Frontal cortex (tissue), 3 donors: ENCODE measurements at regions not wholly inside any gene's neighbourhood (a gene's known extent, or its start where the extent isn't known, plus 50 kb on each side); places are given as distances from the start of the nearest gene placed in this dataset.

Experiments
- DNase-seq, 2 donors: peaks; one replicate each; pipeline ENCODE4 v3.0.0; 2012; ENCODE audit warnings: low spot score in 2 of 2
- FAIRE-seq: peaks from 2 replicates; lab custom pipeline; 2012; peaks lifted over from hg19 to GRCh38; lab: Jason Lieb, UNC
- donor health status: control.
- donor health status: control.
- donor health status: control.

- DNase-seq, result no peak
- FAIRE-seq, result no peak
Observed at GRCh38 chr12:4223273-4223845, 50.2 kb upstream of the CCND2 start.

DNA sequence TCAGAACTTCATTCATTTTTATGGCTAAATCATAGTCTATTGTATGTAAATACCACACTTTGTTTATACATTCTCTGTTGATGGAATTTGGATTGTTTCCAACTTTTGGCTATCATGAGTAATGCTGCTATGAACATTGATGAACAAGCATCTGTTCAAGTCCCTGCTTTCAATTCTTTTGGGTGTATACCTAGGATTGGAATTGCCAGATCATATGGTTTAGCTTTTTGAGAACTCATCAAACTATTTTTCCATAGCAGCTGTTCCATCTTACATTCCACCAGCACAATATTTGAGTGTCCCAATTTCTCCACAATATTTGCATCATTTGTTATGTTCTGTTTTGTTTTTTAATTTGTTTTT lies 52.3 kb upstream of the CCND2 start:
- no peak for FAIRE-seq
- no peak for DNase-seq

GRCh38 chr12:4220536-4221257 lies 52.9 kb upstream of the CCND2 start:
- FAIRE-seq, result no peak

DNA sequence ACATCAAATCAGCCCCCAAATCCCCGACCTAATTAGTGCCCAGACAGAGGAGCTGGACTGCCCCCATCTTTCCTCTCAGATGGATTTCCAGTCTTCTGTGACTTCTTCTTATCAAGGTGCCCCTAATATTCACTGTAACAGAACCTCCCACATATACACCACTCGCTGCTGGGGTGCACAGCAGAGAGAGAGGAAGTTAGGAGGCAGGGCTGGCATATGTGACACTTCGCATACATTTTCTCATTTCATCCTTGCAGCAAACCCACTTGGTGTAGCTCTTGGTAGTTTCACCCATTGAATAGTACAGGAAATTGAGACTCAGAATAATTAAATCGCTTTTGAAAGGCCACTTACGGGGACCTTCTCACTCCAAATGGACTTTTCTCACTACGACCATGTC lies 56.5 kb upstream of the CCND2 start:
- no peak for DNase-seq
- no peak for FAIRE-seq

More at GRCh38 chr12:4220536-4221257, 52.9 kb upstream of the CCND2 start:
- no peak for DNase-seq

- DNase-seq (no peak), FAIRE-seq (no peak)
Observed at GRCh38 chr12:4216187-4216927, 57.2 kb upstream of the CCND2 start.

DNA sequence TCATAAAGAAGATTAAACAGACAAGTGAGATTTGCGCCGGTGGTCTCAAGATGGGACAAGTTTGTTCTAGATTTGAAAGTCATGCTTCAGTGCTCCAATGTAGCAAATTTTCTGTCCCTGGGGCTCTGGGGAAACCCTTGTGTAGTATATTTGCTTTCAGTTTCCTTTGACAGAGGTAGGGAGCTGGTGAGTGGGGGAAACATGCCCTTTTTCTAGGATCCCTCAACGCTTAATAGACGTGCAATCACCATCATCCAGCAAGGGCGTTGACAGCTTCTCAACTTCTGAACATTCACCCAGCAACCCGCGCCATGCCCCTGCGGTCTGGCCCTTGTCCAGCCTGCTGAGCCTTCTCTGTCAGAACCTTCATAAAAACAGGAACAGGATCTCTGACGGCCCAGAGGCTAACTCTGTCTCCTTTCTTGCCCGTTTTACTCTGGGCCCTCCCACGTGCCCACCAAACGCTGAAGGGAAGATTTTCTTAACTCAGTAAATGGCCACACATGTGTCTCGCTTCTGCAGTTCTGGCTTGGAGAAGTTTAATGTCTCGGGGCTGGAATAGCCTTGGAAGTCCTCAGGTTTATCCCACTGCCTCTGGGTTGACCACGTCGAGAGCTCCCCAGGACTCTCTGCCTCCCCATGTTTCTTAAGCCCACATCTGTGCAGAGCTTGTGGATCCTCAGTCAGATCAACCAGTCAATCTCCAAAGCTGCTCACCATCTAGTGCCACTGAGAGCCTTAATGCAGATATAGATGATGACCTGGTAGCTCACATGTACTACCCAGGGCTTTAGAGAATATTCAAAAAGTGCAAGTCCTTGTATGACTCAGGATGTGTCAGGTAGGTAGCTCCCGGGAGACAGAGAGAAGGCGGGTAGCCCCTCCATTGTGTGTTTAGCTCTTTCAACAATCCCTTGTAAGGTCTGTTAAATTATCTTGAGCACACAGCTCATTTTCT lies 58.1 kb upstream of the CCND2 start:
- DNase-seq, result no peak

DNA sequence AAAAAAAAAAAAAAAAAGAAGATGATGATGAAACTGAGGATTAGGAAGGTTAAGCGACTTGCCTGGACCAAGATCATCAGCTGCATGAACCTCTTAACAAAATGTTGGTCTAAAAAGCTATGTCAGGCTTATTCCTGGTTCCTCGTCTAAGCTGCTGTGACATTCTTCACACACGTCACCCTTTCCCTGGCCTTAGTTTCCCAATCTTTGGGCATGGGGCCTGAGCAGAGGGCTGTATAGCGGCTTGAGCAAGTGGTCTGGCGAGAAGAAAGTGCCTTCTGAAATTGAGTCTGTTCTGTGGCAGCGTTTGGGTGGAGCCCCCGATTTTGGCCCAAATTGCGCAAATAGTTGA lies 58.7 kb upstream of the CCND2 start:
- DNase-seq (no peak), FAIRE-seq (no peak)

More for the DNA sequence above, 58.1 kb upstream of the CCND2 start:
- FAIRE-seq, result no peak

DNA sequence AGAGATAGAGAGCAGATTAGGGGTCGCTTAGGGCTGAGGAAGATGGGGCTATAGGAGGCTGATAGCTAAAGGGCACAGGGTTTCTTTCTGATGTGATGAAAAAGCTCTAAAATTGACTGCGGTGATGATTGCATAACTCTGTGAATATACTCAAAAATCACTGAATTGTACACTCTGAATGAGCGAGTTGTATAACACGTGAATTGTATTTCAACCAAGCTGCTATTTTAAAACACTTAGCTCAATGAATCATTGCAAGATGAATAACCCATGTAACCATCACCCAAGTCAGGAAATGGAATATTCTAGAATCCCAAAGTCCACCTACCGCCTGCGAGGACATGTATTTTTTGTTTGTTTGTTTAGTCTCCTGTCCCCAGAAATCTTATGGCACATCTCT lies 60.1 kb upstream of the CCND2 start:
- DNase-seq (no peak), FAIRE-seq (no peak)

- FAIRE-seq (no peak), DNase-seq (no peak)
Observed at GRCh38 chr12:4212845-4213244, 60.7 kb upstream of the CCND2 start.

GRCh38 chr12:4211372-4211771 lies 62.2 kb upstream of the CCND2 start:
- DNase-seq, result no peak
- FAIRE-seq, result no peak

DNA sequence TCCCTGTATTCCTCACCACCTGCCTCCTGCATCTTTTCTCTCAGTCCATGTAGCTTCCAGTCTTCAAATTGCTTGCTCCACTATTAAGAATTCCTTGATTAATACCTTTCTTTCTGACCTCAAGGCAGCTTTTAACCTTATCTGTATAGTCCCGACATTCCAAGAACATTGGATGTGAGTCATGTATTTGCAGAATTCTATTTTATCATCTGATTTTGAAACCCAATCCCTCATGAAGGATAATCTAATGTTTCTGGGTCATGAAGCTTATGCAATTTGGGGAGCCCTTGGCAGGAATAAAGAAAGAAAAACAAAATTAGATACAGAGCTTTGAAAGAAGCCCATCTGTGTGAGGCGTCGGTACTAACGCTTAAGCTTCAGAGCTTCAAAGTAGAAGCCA lies 63.4 kb upstream of the CCND2 start:
- DNase-seq, result no peak

DNA sequence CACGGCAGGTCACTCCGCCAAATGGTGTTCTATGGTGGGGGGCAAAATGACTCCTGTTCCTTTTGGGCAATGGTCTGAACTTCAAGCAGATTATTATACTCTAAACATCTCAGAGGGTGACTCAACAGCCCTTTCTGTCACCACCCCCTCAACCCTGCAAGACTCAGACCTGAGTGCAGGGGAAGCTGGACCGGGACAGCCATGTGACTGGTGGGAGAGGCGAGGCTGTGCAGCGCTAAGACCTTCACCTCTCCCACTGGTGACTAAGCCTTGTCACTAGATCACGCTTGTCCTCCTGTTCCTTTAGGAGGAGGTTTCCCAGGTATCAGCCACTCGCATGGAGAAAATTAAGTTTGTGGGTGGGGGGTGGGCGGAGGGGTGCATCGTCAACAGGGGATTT lies 67.1 kb upstream of the CCND2 start:
- FAIRE-seq, result no peak
- no peak for DNase-seq

More for the DNA sequence above, 63.4 kb upstream of the CCND2 start:
- FAIRE-seq, result no peak

- DNase-seq (no peak), FAIRE-seq (no peak)
Observed at GRCh38 chr12:4203772-4204376, 69.7 kb upstream of the CCND2 start.

DNA sequence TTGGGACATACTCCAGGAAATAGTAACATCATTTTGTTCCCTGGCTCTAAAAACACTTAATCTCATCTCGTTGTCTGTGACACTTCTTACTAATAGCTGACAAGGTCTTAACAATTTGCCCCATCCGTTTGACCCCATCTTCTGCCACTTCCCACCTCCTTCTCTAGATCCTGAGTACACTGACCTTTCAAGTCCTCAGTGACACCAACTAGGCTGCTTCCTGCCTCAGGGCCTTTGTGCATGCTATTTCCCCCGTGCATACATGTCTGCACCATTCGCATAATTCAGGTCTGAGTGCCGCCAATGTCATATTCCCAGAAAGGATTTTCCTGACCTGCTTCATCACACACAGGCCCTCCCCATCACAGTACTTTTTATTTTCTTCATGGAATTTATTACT lies 70.6 kb upstream of the CCND2 start:
- DNase-seq, result no peak
- FAIRE-seq, result no peak

GRCh38 chr12:4202487-4202886 lies 71.1 kb upstream of the CCND2 start:
- DNase-seq, result no peak
- FAIRE-seq, result no peak

DNA sequence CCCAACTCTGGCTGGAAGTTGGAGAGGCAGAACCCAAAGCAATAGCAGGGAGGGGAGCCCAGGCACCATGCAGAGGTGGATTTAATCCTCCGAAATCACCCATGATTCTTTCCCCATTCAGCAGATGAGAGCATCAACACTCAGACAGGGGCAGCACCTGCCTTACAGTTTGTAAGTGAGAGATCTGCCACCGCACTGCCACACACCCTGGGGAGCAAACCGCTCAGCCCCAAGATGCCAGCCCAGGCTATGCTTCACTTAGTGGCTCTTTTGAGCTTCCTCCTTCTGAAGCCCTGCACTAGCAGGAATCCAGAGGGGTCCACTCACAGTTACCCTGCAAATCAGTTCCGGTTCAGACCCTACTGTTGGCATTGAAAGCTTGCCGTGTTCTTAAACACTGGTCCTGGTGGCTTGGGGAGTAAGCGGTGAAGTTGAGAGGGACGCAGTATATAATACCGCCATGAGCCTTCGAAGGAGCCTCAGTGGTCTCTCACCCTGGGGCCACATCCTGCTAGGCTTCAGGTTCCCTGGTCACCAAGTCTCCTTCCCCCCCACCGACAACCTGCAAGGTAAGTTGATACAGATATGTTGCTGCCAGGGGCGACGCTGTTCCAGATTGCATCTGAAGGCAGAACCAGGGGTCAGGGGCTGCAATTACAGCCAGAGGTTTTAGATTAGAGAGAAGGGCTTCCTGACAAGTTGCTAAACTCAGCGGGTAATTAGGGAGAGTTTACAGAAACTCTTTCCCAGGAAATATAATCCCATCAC lies 72.0 kb upstream of the CCND2 start:
- no peak for DNase-seq
- FAIRE-seq, result no peak

- no peak for DNase-seq
- no peak for FAIRE-seq
Observed at GRCh38 chr12:4197922-4198763, 75.4 kb upstream of the CCND2 start.

DNA sequence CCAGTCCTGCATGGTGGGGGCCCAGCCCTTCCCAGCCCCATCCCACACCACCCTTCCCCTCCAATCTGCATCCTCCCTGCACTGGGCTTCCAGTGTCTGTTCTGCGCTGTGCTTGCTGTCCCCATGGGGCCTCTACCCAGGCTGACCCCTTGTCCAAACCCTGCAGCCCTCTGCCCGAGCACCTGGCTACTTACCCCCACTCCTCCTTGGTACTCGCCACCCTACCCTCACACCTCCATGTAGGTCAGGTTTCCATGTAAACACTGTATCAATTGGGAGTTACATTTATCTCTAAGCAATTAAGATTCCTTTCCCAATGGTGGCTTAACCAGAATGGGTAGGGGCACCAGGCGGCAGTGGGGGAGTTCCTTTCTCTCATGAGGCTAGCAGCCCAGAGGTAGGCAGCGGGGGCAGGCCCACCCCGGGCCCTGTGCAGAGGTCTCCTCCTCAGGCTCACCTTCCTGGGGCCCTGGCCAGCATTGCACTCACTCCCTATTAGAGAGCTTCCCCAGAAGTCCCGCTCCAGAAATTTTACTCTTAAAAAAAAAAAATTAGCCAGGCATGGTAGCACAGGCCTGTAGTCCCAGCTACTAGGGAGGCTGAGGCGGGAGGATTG lies 76.6 kb upstream of the CCND2 start:
- no peak for DNase-seq
- FAIRE-seq, result no peak
